IPS-18c (cell line): ENCODE measurements at regions not wholly inside any gene's neighbourhood (a gene's known extent, or its start where the extent isn't known, plus 50 kb on each side); places are given as distances from the start of the nearest gene placed in this dataset.

ENCODE experiments used
- H3K4me3 ChIP-seq: 2 replicates; pipeline ENCODE4 v1.7.0; 2013; ENCODE audit warnings: low read depth, mild to moderate bottlenecking, low read length, moderate library complexity; ENCODE audit not compliant: insufficient read depth
- H3K9me3 ChIP-seq: one replicate; pipeline ENCODE4 v1.6.1; 2013; ENCODE audit warnings: mild to moderate bottlenecking, low read length, moderate library complexity; ENCODE audit not compliant: control insufficient read depth, insufficient read depth

- Histone ChIP-seq H3K9me3 (no peaks in the 10 kb centered on the region), H3K4me3 (no peak overlapping the region)
Measured at GRCh38 chr14:101113835-101114725, 210.6 kb upstream of the RTL1 start.

- Histone ChIP-seq H3K9me3 (no peaks in the 10 kb centered on the region), H3K4me3 (no peak overlapping the region)
Measured at GRCh38 chr14:101114726-101115515, 211.4 kb upstream of the RTL1 start.

- Histone ChIP-seq H3K4me3 (no peak overlapping the region), H3K9me3 (no peaks in the 10 kb centered on the region)
Measured at GRCh38 chr14:101115652-101116051, 212.1 kb upstream of the RTL1 start.

GRCh38 chr14:101116065-101116464 lies 212.5 kb upstream of the RTL1 start:
- no peak overlapping the region for H3K4me3 ChIP-seq
- no peaks in the 10 kb centered on the region for H3K9me3 ChIP-seq

- Histone ChIP-seq H3K4me3 (no peak overlapping the region; the same call in 1 of the 2 replicates), H3K9me3 (no peaks in the 10 kb centered on the region)
Measured at GRCh38 chr14:101116486-101117130, 213.1 kb upstream of the RTL1 start.

GRCh38 chr14:101117543-101117942 lies 214.0 kb upstream of the RTL1 start:
- H3K4me3 ChIP-seq, result no peak overlapping the region
- no peaks in the 10 kb centered on the region for H3K9me3 ChIP-seq

- no peak overlapping the region for H3K4me3 ChIP-seq
- H3K9me3 ChIP-seq, result no peaks in the 10 kb centered on the region
Measured at GRCh38 chr14:101118233-101118632, 214.7 kb upstream of the RTL1 start.

GRCh38 chr14:101118746-101119591 lies 215.4 kb upstream of the RTL1 start:
- no peaks in the 10 kb centered on the region for H3K9me3 ChIP-seq
- no peak overlapping the region for H3K4me3 ChIP-seq

- H3K4me3 ChIP-seq, result no peak overlapping the region
- H3K9me3 ChIP-seq, result no peaks in the 10 kb centered on the region
Measured at GRCh38 chr14:101119830-101120571, 216.5 kb upstream of the RTL1 start.

GRCh38 chr14:101120641-101121507 lies 217.4 kb upstream of the RTL1 start:
- H3K4me3 ChIP-seq, result no peak overlapping the region
- no peaks in the 10 kb centered on the region for H3K9me3 ChIP-seq

GRCh38 chr14:101121508-101122139 lies 218.1 kb upstream of the RTL1 start:
- H3K4me3 ChIP-seq, result no peak overlapping the region
- H3K9me3 ChIP-seq, result no peaks in the 10 kb centered on the region

- Histone ChIP-seq H3K4me3 (no peak overlapping the region), H3K9me3 (no peaks in the 10 kb centered on the region)
Measured at GRCh38 chr14:101122237-101123141, 219.0 kb upstream of the RTL1 start.

- Histone ChIP-seq H3K9me3 (peaks cover 2% of the 10 kb centered on the region), H3K4me3 (no peak overlapping the region)
Measured at GRCh38 chr14:101123618-101124510, 220.3 kb upstream of the RTL1 start.
